ENCODE measurements at regions not wholly inside any gene's neighbourhood (a gene's known extent, or its start where the extent isn't known, plus 50 kb on each side); places are given as distances from the start of the nearest gene placed in this dataset.

- WGBS, 2 donors = 90% methylated on average over 6 of the region's 6 CpGs
- no peak for DNase-seq
- Histone ChIP-seq H3K4me3 (no peak overlapping the region), H3K36me3 (no peaks in the 10 kb centered on the region), H3K4me1 (no peaks in the 10 kb centered on the region), H3K27ac (no peak overlapping the region), H3K9me3 (no peaks in the 10 kb centered on the region), H3K27me3 (no peaks in the 10 kb centered on the region)
- TF ChIP-seq, protein P1, sequence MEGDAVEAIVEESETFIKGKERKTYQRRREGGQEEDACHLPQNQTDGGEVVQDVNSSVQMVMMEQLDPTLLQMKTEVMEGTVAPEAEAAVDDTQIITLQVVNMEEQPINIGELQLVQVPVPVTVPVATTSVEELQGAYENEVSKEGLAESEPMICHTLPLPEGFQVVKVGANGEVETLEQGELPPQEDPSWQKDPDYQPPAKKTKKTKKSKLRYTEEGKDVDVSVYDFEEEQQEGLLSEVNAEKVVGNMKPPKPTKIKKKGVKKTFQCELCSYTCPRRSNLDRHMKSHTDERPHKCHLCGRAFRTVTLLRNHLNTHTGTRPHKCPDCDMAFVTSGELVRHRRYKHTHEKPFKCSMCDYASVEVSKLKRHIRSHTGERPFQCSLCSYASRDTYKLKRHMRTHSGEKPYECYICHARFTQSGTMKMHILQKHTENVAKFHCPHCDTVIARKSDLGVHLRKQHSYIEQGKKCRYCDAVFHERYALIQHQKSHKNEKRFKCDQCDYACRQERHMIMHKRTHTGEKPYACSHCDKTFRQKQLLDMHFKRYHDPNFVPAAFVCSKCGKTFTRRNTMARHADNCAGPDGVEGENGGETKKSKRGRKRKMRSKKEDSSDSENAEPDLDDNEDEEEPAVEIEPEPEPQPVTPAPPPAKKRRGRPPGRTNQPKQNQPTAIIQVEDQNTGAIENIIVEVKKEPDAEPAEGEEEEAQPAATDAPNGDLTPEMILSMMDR (IDR thresholded peaks at IDR 0.05) = no peak
- TF ChIP-seq POLR2A (IDR thresholded peaks at IDR 0.05) = no peak
- no peak for TF ChIP-seq EP300 (IDR thresholded peaks at IDR 0.05)
- no peak for TF ChIP-seq POLR2AphosphoS5 (IDR thresholded peaks at IDR 0.05)
- intact Hi-C loops (cut with DNase I) = no loop called here
Measured at GRCh38 chr9:126166866-126167265, 159.8 kb upstream of the MVB12B start.

- Histone ChIP-seq H3K36me3 (no peaks in the 10 kb centered on the region), H3K4me1 (no peaks in the 10 kb centered on the region), H3K9me3 (peaks cover 0 to 1% (median under 1%) of the 10 kb centered on the region in 4 donors), H3K27me3 (no peaks in the 10 kb centered on the region), H3K27ac (no peak overlapping the region), H3K4me3 (no peak overlapping the region)
- 65 to 77% methylated on average over 4 of the region's 4 CpGs for whole genome bisulfite sequencing, 2 donors
- intact Hi-C loops (cut with DNase I) = no loop called here
- TF ChIP-seq EP300 (IDR thresholded peaks at IDR 0.05) (no peak), POLR2A (IDR thresholded peaks at IDR 0.05) (no peak), POLR2AphosphoS5 (IDR thresholded peaks at IDR 0.05) (no peak)
- TF ChIP-seq, protein P1 (IDR thresholded peaks at IDR 0.05) = no peak
- DNase-seq = no peak
Measured at GRCh38 chr9:126169736-126170135, 156.9 kb upstream of the MVB12B start.

GRCh38 chr9:126170286-126170823 lies 156.3 kb upstream of the MVB12B start:
- no peak for DNase-seq
- Histone ChIP-seq H3K27ac (no peak overlapping the region), H3K4me1 (no peaks in the 10 kb centered on the region), H3K27me3 (no peaks in the 10 kb centered on the region), H3K9me3 (peaks cover 0 to 4% (median 2%) of the 10 kb centered on the region in 4 donors), H3K4me3 (no peak overlapping the region), H3K36me3 (no peaks in the 10 kb centered on the region)
- intact Hi-C loops (cut with DNase I) = no loop called here
- 66 to 81% methylated on average over 6 of the region's 6 CpGs for WGBS, 2 donors
- TF ChIP-seq EP300 (IDR thresholded peaks at IDR 0.05) (no peak), POLR2AphosphoS5 (IDR thresholded peaks at IDR 0.05) (no peak), POLR2A (IDR thresholded peaks at IDR 0.05) (no peak)
- TF ChIP-seq, protein P1 (IDR thresholded peaks at IDR 0.05) = no peak

GRCh38 chr9:126171641-126172040 lies 155.0 kb upstream of the MVB12B start:
- Histone ChIP-seq H3K27me3 (no peaks in the 10 kb centered on the region), H3K9me3 (peaks cover 0 to 8% (median 2%) of the 10 kb centered on the region in 4 donors), H3K36me3 (no peaks in the 10 kb centered on the region), H3K4me3 (no peak overlapping the region), H3K4me1 (no peaks in the 10 kb centered on the region), H3K27ac (no peak overlapping the region)
- WGBS, 2 donors = 82 to 92% methylated on average over 8 of the region's 8 CpGs
- intact Hi-C loops (cut with DNase I) = no loop called here
- TF ChIP-seq, protein P1 (IDR thresholded peaks at IDR 0.05) = no peak
- no peak for TF ChIP-seq POLR2A (IDR thresholded peaks at IDR 0.05)
- TF ChIP-seq POLR2AphosphoS5 (IDR thresholded peaks at IDR 0.05) = no peak
- no peak for TF ChIP-seq EP300 (IDR thresholded peaks at IDR 0.05)
- DNase-seq = no peak

DNA sequence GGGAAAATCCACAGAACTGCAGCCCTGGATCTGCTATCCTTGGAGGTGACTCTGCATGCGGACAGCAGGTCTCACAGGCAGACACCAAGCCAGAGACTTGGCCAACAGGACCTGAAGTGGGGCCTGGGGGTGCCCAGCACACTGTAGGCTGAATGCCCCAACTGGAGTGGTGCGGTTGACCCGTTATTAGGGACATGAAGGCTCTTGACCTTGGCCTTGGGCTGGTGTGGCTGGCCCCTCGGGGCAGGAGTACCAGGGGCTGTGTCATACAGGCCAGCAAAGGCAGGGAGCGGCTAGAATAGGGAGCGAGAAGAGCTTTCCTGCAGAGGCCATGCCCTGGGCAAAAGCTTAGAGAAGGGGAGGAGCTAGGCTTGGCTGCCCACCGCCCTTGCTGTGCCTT lies 153.2 kb upstream of the MVB12B start:
- no peak overlapping the region for H3K4me3 ChIP-seq
- TF ChIP-seq, protein P1 (IDR thresholded peaks at IDR 0.05) = no peak
- no peak for TF ChIP-seq EP300 (IDR thresholded peaks at IDR 0.05)
- no peak for TF ChIP-seq POLR2AphosphoS5 (IDR thresholded peaks at IDR 0.05)
- DNase-seq = no peak
- H3K27ac ChIP-seq = no peak overlapping the region
- intact Hi-C loops (cut with DNase I) = no loop called here
- H3K4me1 ChIP-seq = no peaks in the 10 kb centered on the region
- H3K27me3 ChIP-seq = no peaks in the 10 kb centered on the region
- 85 to 86% methylated on average over 7 of the region's 7 CpGs for WGBS, 2 donors
- H3K36me3 ChIP-seq = no peaks in the 10 kb centered on the region
- peaks cover 0 to 8% (median 2%) of the 10 kb centered on the region in 4 donors for H3K9me3 ChIP-seq
